Stimulated activated naive CD4-positive, alpha-beta T cell (primary cell): ENCODE measurements at regions not wholly inside any gene's neighbourhood (a gene's known extent, or its start where the extent isn't known, plus 50 kb on each side); places are given as distances from the start of the nearest gene placed in this dataset.
"Not testable (repeated sequence)": the region's sequence is repeated elsewhere in the genome, so short reads cannot be mapped to it uniquely, and the experiment has no call there.

ENCODE experiments used
- DNase-seq, 6 experiments: peaks; one replicate each; lab custom pipeline; 2025; lab: John Stamatoyannopoulos, UW

DNA sequence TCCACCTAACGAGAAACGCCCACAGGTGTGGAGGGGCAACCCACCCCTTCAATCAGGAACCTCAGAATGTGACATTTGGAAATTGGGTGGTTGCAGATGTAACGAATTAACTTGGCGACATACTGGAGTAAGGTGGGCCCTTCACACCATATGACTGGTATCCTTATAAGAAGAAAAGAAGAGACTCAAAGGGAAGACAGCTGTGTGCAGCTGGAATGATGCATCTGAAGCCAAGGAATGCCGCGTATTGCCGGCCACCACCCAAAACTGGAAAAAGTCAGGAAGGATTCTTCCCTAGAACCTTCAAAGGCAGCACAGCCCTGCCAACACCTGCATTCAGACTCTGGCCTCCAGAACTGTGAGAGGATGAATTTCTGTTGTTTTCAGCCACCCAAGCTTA is 270.0 kb upstream of the FRG2C start:
- DNase-seq, result not testable (repeated sequence)

DNA sequence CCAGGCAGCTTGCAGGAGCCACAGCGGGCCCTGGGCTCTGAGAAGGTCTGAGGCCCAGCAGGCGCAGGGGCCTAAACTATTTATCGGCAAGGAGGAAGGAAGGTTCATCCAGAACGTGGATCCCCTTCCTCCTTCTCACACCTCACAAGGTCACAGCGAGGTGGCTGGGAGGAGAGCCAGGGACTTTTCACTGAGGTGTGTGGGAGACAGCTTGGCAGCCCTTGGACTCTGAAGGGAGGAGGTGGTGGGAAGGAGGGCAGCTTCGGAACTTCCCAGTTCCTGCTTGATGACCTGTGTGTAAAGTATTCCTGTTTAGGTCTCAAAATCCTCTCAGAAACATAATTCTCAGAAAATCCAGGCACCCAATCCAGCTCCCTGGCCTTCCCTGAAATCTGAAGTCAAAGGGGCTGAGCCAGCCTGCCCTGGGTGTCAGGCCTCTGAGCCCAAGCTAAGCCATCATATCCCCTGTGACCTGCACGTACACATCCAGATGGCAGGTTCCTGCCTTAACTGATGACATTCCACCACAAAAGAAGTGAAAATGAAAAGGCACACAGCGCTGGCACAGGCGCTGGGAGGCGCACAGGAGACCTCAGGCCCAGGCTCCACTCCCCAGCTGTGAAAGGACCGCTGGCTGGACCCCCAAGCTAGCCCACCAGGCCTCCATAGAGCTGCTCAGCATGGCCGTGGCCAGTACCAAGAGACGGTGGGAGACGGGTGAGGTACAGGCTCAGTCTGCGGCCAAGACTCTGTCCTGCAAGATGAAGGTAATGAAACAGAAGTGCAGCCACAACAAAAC is 269.4 kb upstream of the FRG2C start:
- DNase-seq, result not testable (repeated sequence)

DNA sequence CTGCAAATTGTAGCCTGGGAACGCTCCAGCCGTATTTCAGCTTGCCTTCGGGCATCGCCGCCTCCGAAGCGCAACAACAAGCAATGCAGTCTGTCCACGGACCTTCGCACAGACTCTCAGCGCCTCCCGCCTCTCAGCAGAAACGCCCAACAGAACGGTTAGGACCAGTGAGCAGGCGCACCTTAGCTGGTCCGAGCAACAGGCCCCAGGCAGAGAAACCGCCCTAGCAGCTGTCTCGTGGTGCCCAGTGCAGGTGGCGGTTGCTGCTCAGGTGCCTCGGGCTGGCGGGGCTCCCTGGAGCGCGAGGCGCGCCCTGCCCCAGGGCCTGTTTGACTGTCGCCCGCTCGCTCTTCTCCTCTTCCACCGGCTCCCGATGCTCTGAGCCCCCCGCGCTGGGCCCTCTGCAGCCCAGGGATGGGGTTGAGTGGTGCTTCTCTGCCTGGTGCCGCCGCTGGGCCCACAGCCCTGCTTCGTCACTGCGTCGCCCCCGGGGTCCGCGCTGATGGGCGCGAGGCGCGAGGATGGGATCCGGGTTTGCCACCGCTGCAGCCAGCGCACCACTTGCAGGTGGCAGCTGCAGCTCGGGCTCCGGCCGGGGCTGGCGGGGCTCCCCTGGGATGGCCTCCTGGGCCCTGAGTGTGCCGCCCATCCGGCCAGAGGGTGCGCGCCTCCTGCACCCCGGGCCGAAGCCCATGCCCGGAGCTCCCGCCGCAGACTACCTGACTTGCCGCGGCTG is 268.4 kb upstream of the FRG2C start:
- DNase-seq, result no peak

DNA sequence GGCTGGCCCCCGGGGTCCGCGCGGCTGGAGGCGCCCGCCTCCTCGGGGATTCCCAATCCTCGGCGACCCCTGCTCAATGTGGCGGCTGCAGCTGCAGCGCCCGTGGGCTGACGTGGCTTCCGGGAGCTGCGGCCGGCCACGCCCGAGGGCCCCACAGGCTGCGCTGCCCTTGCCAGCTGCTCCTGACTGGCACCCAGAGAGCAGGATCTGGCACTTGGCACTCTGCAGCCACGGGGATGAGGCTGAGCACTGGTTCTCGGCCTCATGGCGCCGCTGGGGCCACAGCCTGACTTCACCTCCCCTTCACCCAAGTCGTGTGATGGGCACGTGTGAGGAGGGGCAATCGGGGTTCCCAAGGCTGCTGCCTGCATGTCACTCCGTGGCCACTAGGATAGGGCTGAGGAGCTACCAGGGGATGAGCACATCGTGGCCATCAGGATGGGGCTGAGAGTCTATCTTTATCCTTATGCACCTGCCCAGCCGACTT is 267.8 kb upstream of the FRG2C start:
- no peak for DNase-seq

DNA sequence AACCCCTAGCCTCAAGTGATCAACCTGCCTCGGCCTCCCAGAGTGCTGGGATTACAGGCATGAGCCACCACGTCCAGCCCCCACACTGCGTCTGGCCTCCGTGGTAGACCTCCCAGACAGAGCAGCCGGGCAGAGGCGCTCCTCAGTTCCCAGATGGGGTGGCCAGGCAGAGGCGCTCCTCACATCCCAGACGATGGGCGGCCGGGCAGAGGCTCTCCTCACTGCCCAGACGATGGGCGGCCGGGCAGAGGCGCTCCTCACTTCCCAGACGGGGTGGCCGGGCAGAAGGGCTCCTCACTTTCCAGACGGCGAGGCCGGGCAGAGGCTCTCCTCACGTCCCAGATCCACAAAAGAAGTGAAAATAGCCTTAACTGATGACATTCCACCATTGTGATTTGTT is 266.6 kb upstream of the FRG2C start:
- DNase-seq, result not testable (repeated sequence)

DNA sequence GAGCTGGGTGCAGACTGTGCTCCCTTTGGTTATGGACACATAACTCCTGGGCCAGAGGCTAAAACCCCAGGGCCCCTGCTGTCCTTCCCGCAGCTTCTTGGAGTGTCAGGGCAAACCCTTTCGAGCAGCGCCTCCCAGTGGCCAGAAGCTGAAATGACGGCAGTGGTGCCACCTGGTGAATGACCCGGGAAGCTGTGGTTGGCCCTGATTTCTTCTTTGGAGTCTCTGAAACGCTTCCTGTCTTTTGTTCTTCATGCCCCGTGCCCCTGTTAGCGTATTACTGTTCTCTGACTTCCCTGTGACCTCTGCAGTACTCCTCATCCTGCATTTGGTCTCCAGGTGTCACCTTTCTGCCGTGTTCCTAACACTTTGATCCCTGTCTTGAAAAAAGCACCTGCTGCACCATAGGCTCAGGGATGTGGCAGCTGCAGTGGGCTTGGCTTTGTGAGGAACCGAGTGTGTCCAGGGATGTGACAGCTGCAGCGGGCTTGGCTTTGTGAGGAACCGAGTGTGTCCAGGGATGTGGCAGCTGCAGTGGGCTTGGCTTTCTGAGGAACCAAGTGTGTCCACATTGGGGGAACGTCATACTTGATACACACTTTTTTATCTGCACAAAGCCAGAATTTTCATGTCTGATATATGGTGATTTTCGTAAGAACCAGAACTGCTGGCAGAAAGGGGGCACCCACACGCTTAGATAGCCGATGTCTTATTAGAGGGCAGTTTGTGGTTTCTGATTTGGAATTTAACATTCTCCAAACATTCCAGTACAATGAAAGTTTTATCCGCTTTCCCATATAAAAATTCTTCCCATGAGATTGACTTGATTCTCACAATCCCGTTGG is 241.8 kb upstream of the FRG2C start:
- DNase-seq, result peak in 5 of 6 experiments; percentile 10 to 41 (median 23)

DNA sequence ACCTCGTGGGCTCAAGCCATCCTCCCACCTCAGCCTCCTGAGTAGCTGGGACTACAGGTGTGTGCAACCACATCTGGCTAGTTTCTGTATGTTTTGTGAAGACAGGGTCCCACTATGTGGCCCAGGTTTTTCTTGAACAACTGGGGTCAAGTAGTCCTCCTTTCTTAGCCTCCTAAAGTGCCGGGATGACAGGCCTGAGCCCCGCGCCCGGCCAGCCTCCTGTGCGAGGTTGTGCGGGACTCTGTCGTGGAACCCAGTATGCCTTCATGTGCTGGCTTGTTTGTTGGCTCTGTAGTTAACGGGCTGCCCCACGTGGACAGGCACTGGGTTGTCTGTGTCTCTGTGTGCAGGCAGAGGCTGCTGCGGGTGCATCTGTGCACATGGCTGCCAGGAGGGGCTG is 238.7 kb upstream of the FRG2C start:
- not testable (repeated sequence) for DNase-seq

DNA sequence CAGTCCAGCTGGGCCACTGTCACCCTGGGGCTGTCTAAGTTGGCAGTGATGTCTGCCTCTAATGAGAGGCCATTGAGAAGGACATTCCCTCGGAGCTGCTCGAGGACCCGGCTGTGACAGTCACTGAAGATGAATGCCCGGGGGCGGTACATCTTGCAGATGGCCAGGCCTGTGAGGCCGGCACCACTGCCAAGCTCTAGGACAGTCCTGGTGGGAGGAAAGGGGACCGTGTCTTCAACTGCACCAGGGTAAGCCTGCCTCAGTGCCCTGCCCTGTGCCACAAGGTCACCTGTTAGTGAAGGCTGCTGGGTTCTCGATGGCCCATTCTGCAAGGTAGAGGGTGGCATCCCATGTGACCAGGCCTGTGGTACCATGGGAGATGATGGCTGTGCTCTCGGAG is 236.6 kb upstream of the FRG2C start:
- DNase-seq, result not testable (repeated sequence)

DNA sequence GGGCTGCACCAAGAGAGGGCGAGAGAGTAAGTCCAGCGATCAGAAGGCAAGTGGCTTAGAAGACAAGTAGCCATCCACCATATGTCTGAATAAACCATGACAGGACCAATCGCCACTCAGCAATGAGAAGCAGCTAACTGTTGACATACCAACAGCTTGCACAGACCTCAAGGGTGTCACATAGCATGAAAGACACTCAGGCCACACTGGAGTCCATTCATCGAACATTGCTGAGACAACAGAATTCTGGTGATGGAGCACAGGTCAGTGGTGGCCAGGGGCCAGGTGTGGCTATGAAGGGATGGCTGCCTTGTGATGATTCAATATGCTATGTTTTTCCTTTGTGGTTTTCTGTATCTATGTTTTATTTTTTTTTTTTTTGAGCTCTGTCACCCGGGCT is 236.2 kb upstream of the FRG2C start:
- DNase-seq, result not testable (repeated sequence)

DNA sequence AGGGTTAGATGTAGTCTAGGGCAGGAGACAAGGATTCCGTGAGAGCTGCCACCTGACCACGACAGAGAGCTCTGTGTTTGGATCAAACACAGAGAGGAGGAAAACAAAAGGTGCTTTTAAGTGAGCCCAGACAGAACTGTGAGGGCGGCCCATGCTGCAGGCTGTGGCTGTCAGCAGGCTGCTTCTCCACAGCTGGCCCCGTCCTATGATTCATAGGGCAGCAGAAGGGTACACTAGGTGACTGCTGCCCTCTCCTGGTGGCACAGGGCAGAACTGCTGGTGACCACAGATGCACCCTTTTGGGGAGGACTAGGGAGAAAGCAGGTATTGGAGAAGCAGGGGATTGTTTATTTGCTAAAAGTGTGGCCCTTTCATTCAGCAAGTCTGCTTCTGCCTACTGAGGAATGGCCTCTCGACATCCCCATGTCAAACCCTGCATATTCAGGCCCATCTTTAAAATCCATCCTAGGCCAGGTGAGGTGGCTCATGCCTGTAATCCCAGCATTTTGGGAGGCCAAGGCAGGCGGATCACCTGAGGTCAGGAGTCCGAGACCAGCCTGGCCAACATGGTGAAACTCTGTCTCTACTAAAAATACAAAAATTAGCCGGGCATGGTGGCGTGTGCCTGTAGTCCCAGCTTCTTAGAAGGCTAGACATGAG is 234.4 kb upstream of the FRG2C start:
- peak; percentile 15 to 40 (median 28) for DNase-seq

DNA sequence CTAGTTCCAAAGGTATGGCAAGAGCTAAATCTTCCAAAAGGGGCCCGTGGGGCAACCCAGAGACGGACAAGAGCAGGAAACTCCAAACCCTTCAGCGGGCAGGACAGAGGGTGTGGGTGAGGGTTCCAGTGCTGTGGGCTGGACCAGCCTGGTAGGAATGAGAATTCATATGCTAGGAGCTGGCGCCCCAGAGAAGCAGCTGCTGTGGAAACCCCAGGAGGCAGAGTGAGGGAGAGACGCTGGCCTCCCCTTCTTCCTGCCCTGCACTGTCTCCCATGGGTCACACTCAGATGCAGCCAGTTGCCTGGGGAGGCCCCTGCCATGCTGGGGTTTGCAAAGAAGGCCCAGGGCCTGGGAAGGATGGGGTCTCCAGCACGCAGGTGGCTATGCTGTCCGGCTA is 233.7 kb upstream of the FRG2C start:
- DNase-seq, result not testable (repeated sequence)

DNA sequence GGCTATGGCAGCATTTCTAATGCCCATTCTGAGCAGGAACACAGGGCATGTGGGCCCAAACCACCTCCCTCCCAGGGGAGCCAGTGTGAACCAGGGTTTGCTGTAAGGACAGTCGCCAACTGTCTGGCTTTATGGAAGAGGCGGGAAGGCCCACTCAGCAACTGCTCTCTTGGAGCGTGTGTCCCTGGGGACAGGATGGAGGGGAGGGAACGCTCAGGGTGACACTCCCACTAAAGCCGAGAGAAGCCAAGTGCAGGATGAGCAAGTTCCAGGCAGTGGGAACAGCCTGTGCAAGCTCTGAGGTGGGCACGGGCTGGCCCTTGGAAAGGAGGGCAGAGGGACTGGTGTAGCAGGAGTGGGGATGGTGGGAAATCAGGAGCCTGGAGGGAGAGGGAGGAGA is 233.0 kb upstream of the FRG2C start:
- not testable (repeated sequence) for DNase-seq

DNA sequence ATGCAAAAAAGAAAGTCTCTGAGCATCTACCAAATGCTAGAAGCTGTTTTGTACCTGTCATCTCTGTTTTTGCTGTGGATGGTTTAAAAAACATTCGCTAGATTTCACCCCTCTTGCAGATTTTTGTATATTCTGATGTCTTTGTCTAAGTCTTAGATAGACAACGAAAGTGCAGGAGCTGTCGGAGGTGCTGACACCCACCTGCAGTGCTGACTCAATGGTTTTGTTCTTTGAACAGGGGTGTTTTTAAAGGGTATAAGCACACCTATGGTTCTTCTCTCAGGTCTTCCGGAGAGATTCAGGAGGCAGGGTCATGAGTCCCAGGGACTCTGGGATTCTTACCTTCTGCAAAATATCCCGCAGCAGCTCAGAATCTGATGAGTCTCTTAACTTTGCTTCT is 231.7 kb upstream of the FRG2C start:
- DNase-seq, result not testable (repeated sequence)

DNA sequence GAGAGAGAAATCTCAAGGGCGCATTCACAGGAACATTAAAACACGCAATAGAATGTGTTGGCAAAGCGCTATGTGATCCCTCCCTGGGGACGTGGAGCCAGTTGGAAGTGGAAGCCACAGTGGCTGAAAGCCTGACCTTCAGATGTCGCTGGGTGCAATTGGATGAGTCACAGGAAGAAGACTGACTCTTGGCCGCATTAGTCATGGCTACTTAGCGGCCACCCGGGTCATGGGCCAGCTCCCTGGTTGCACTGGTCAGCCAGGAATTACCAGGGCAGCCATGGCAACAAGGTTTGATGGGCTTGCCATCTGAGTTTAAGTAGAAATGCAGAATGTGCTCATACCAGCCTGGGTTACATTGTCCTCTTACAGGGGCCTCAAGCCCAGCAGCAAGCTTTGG is 231.2 kb upstream of the FRG2C start:
- not testable (repeated sequence) for DNase-seq

DNA sequence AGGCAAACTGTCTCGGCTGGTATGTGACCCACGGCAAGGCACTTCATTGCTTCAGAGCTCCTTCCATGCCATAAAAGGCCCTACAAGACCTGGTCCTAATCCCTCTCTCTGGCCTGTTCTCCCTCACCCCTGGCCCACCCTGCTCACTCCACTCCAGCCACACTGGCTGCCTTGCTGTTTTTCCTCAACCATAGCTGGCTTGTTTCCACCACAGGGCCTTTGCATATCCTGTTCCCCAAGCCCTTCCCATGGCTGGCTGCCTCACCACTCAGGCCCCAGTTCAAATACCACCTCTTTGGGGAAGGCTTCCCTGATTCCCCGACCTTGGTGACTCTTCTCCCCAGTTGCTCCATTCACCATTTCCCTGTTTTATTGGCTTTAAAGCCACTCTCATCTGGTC is 230.8 kb upstream of the FRG2C start:
- not testable (repeated sequence) for DNase-seq

DNA sequence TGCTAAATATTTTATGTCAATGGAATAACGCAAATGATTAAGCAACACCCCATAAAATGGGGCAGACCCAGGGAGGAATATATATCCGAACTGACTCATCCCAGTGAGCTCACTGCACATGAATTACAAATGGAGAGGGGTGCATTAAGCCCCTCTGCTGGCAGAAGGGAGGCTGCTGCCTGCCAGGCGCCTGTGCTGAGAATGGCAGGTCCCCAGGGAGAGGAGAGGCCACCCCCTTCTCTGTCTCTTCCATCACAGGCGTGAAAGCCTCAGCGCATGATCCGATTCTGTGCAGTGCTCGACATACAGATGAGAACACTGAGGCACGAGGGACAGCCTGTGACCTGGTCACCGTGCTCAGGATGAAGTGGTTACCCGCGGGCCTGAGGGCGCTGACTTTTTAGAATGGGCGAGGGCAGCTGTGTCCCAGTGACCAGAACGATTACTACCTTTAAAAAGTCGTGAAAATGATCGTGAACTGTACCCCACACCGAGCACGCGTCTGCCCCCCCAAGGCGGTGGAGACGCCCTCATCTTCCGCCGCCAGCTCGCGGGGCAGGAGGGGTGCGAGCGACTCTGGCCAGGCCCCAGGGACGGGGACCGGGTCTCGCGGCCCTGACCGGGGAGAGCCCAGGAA is 229.7 kb upstream of the FRG2C start:
- peak in 3 of 6 experiments; percentile 13 to 54 (median 29) for DNase-seq

DNA sequence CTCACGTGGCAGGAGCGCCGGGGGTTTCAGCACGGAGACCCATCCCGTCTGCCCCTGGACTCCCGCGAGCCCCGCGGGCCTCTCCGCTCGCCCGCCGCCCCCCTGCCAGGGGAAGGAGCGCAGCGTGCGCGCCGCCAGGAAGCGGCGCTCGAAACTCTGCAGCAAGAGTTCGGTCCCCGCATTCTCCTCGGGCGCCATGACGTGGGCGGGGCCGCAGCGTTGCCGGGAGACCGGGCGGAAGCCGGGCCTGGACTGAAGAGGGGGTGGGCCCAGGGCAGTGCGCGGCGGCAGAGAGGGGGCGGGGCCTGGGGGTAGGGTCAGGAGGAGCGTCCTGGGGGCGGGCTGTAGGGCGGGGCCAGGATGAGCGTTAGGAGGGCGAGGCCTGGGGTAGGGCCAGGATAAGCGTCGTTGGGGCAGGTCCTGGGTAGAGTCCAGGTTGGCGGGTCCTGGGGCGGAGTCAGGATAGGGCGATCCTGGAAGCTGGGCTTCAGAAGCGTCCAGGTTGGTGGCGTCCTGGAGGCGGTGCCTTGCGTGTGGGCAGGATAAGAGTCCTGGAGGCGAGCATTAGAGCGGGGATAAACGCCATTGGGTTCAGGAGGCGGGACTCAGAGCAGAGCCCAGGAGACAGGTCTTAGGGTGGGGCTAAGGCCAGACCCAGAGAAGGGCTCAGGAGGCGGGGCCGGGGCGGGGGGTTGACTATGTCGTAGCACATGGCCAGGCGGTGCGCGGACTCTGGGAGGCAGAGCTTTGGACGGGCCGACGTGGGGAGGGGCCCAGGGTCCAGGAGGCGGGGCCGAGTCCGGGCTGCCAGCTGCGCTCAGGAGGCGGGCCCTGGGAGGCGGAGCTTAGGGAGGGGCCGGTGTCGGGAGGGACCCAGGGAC is 229.0 kb upstream of the FRG2C start:
- peak; percentile 91 to 97 (median 94) for DNase-seq

DNA sequence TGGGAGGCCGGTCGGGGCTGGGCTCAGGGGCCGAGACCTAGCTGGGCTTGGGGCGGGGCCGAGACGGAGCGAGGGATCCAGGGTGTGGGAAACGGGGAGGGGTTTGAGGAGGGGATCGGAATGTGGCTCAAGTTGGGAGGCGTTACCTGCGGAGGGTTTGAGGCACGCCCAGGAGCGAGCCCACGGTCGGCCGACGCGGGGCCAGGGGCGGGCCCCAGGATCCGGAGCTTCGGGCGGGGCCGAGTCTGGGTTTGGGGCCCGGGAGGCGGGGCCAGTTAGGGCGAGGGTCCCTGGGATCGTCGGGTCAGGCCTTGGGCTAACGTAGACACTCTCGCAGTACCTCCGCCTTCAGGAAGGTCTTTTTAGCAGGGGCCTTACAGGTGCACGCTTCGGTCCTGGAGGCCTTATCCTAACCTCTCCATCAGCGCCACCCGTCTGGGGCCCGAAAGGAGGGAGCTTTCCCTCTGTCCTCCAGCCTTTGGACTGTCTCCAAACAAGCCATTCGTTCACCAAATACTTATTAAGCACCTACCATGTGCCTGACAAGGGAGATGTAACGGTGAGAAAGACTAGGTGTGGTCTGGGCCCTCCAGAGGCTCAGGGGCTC is 228.2 kb upstream of the FRG2C start:
- peak in 1 of 6 experiments; percentile 79 for DNase-seq

DNA sequence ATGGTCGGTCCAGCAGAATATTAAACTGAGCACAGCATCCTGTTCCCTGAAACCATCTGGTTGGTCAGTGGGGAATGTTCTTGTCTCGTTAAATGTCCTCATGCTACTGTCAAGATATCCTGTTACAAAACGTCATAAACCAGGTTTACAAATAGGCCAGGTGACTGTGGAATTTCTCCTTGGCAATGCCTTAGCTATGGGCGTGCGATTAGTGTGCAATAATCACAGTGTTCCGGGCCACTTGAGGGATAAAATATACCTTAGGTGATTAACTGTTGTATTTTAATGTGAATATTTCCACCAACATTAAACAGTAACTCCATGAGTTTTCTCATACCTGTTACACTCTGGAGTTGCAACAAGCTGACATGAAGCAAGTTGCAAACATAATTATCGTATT is 223.1 kb upstream of the FRG2C start:
- not testable (repeated sequence) for DNase-seq

DNA sequence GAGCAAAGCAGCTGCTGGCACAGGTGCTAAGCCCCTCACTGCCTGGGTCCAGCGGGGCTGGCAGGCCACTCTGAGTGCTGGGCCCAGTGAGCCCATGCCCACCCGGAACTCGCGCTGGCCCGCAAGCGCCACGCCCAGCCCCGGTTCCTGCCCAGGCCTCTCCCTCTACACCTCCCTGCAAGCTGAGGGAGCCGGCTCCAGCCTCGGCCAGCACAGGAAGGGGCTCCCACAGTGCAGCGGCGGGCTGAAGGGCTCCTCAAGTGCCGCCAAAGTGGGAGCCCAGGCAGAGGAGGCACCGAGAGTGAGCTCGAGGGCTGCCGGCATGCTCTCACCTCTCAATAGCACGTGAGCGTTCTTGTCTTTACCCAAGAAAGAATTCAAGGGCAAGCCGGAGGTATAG is 219.5 kb upstream of the FRG2C start:
- not testable (repeated sequence) for DNase-seq
